ENCODE measurements at regions not wholly inside any gene's neighbourhood (a gene's known extent, or its start where the extent isn't known, plus 50 kb on each side); places are given as distances from the start of the nearest gene placed in this dataset.
"Not testable (repeated sequence)": the region's sequence is repeated elsewhere in the genome, so short reads cannot be mapped to it uniquely, and the experiment has no call there.

- no peak for FAIRE-seq
Measured at GRCh38 chr22:22785316-22786065, 102.1 kb upstream of the IGLL5 start.

GRCh38 chr22:22786301-22787115 is 101.1 kb upstream of the IGLL5 start:
- FAIRE-seq: no peak

- no peak for FAIRE-seq
Measured at GRCh38 chr22:22787151-22787550, 100.5 kb upstream of the IGLL5 start.

GRCh38 chr22:22787786-22788459 is 99.7 kb upstream of the IGLL5 start:
- FAIRE-seq: no peak

- no peak for FAIRE-seq
Measured at GRCh38 chr22:22788460-22789037, 99.1 kb upstream of the IGLL5 start.

- FAIRE-seq: no peak
Measured at GRCh38 chr22:22789233-22789921, 98.2 kb upstream of the IGLL5 start.

- FAIRE-seq: no peak
Measured at GRCh38 chr22:22789922-22790845, 97.4 kb upstream of the IGLL5 start.

- no peak for FAIRE-seq
Measured at GRCh38 chr22:22791438-22792181, 96.0 kb upstream of the IGLL5 start.

- FAIRE-seq: not testable (repeated sequence)
Measured at GRCh38 chr22:22792205-22792786, 95.3 kb upstream of the IGLL5 start.

- not testable (repeated sequence) for FAIRE-seq
Measured at GRCh38 chr22:22795639-22796038, 92.0 kb upstream of the IGLL5 start.

GRCh38 chr22:22796724-22797123 is 90.9 kb upstream of the IGLL5 start:
- no peak for FAIRE-seq

GRCh38 chr22:22798232-22798616 is 89.4 kb upstream of the IGLL5 start:
- no peak for FAIRE-seq

- FAIRE-seq: no peak
Measured at GRCh38 chr22:22798716-22799115, 88.9 kb upstream of the IGLL5 start.

GRCh38 chr22:22799561-22799960 is 88.1 kb upstream of the IGLL5 start:
- FAIRE-seq: no peak

GRCh38 chr22:22800716-22801115 is 86.9 kb upstream of the IGLL5 start:
- FAIRE-seq: no peak

GRCh38 chr22:22802339-22802970 is 85.2 kb upstream of the IGLL5 start:
- FAIRE-seq: no peak

- no peak for FAIRE-seq
Measured at GRCh38 chr22:22803285-22803853, 84.2 kb upstream of the IGLL5 start.

- FAIRE-seq: no peak
Measured at GRCh38 chr22:22810018-22810427, 77.6 kb upstream of the IGLL5 start.

GRCh38 chr22:22810471-22810870 is 77.1 kb upstream of the IGLL5 start:
- no peak for FAIRE-seq

Measured in endometrium (tissue), 2 donors.